ENCODE measurements at regions not wholly inside any gene's neighbourhood (a gene's known extent, or its start where the extent isn't known, plus 50 kb on each side); places are given as distances from the start of the nearest gene placed in this dataset.

- BruUV-seq (replicated peaks): no TSS peak
- intact Hi-C loops (cut with micrococcal nuclease; ENCODE audit: unreplicated experiment) (no loop called here), in situ Hi-C loops (cut with HindIII; ENCODE audit: extremely low pct_ligation_motif_present, low pct_unique_long_range_greater_than_20kb) (no loop called here)
- Histone ChIP-seq H3K79me2 (ENCODE audit: insufficient read depth, low read length) (no peaks in the 10 kb centered on the region), H4K20me1 (ENCODE audit: insufficient read depth, low read length) (no peaks in the 10 kb centered on the region), H3K36me3 (replicated peaks in 1 of 2; ENCODE audit: control insufficient read depth in 1 of 2, insufficient read depth in 2 of 2, low read length in 2 of 2) (no peaks in the 10 kb centered on the region), H3K9me3 (ENCODE audit: low read length) (no peaks in the 10 kb centered on the region), H3K4me1 (ENCODE audit: insufficient read depth, low read length) (no peaks in the 10 kb centered on the region), H3K4me3 (replicated peaks in 1 of 3; ENCODE audit: insufficient read depth in 1 of 3, low read depth in 2 of 3, low read length in 3 of 3) (no peak overlapping the region), H2AFZ (ENCODE audit: low read length) (no peak overlapping the region), H3K4me2 (ENCODE audit: low read depth, low read length) (no peak overlapping the region), H3K27me3 (ENCODE audit: control insufficient read depth in 1 of 2, insufficient read depth in 2 of 2, low read length in 2 of 2) (no peaks in the 10 kb centered on the region), H3K9ac (ENCODE audit: insufficient read depth, low read depth, low read length) (no peak overlapping the region), H3K27ac (ENCODE audit: extremely low read length, insufficient read depth, low read length) (no peak overlapping the region)
- no peak for DNase-seq (ENCODE audit: low spot score)
- ChIA-PET POLR2A (no interaction called here), CTCF (ENCODE audit: low intra/inter-chr PET ratio, low total read pairs) (no interaction called here)
- no peak for FAIRE-seq
- whole genome bisulfite sequencing (ENCODE audit: low lambda C conversion rate): 0% methylated on average over 1 of the region's 1 CpG
- no peak for ATAC-seq
- TF ChIP-seq ZNF614 (CRISPR knock-in tag; IDR thresholded peaks at IDR 0.05; ENCODE audit: borderline replicate concordance) (no peak), MLLT10 (CRISPR knock-in tag; IDR thresholded peaks at IDR 0.05) (no peak), ZNF747 (CRISPR knock-in tag; IDR thresholded peaks at IDR 0.05; ENCODE audit: borderline replicate concordance) (no peak), AKNA (CRISPR knock-in tag; IDR thresholded peaks at IDR 0.05; ENCODE audit: borderline replicate concordance) (no peak), ZNF496 (CRISPR knock-in tag; IDR thresholded peaks at IDR 0.05; ENCODE audit: insufficient replicate concordance) (no peak), NR2C2 (CRISPR knock-in tag; IDR thresholded peaks at IDR 0.05; ENCODE audit: borderline replicate concordance) (no peak), HNF4G (IDR thresholded peaks at IDR 0.05; ENCODE audit: borderline replicate concordance, low read depth, low read length) (no peak), HNF4G (CRISPR knock-in tag; IDR thresholded peaks at IDR 0.05; ENCODE audit: borderline replicate concordance, low read depth) (no peak), HCFC1 (IDR thresholded peaks at IDR 0.05; ENCODE audit: low read depth, low read length) (no peak), HIVEP1 (CRISPR knock-in tag; IDR thresholded peaks at IDR 0.05) (no peak), ZNF451 (CRISPR knock-in tag; IDR thresholded peaks at IDR 0.05) (no peak), ZNF281 (CRISPR knock-in tag; IDR thresholded peaks at IDR 0.05; ENCODE audit: borderline replicate concordance) (no peak), NFKB2 (CRISPR knock-in tag; IDR thresholded peaks at IDR 0.05; ENCODE audit: borderline replicate concordance) (no peak)
- TF ChIP-seq, protein P1, sequence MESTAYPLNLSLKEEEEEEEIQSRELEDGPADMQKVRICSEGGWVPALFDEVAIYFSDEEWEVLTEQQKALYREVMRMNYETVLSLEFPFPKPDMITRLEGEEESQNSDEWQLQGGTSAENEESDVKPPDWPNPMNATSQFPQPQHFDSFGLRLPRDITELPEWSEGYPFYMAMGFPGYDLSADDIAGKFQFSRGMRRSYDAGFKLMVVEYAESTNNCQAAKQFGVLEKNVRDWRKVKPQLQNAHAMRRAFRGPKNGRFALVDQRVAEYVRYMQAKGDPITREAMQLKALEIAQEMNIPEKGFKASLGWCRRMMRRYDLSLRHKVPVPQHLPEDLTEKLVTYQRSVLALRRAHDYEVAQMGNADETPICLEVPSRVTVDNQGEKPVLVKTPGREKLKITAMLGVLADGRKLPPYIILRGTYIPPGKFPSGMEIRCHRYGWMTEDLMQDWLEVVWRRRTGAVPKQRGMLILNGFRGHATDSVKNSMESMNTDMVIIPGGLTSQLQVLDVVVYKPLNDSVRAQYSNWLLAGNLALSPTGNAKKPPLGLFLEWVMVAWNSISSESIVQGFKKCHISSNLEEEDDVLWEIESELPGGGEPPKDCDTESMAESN (CRISPR knock-in tag; conservative IDR thresholded peaks at IDR 0.05): no peak
These were observed 204.4 kb downstream of the ALX1 start for GRCh38 chr12:85484387-85484786.

Data from HepG2 (cell line).